ENCODE measurements at regions not wholly inside any gene's neighbourhood (a gene's known extent, or its start where the extent isn't known, plus 50 kb on each side); places are given as distances from the start of the nearest gene placed in this dataset.
A peak's percentile ranks its signal among the peaks of the same experiment; 100 is the strongest.

- Mint-ChIP-seq H3K27me3 (no peaks in the 10 kb centered on the region), H3K27ac (no peak overlapping the region), H3K4me3 (no peak overlapping the region), H3K9me3 (peaks cover 0 to 6% (median 4%) of the 10 kb centered on the region in 3 donors), H3K4me1 (no peaks in the 10 kb centered on the region), H3K36me3 (no peaks in the 10 kb centered on the region)
These were observed 159.4 kb downstream of the HS3ST3A1 start for GRCh38 chr17:13442361-13442760.

GRCh38 chr17:13441873-13442272 is 159.9 kb downstream of the HS3ST3A1 start:
- Mint-ChIP-seq H3K4me3 (no peak overlapping the region), H3K27ac (no peak overlapping the region), H3K36me3 (no peaks in the 10 kb centered on the region), H3K9me3 (peaks cover 0 to 6% (median 4%) of the 10 kb centered on the region in 3 donors), H3K4me1 (no peaks in the 10 kb centered on the region), H3K27me3 (no peaks in the 10 kb centered on the region)

- Mint-ChIP-seq H3K4me3 (no peak overlapping the region), H3K9me3 (peaks cover 2 to 10% (median 7%) of the 10 kb centered on the region in 3 donors), H3K27me3 (no peaks in the 10 kb centered on the region), H3K27ac (no peak overlapping the region), H3K4me1 (no peaks in the 10 kb centered on the region), H3K36me3 (no peaks in the 10 kb centered on the region)
These were observed 163.6 kb downstream of the HS3ST3A1 start for GRCh38 chr17:13437966-13438779.

GRCh38 chr17:13435230-13435629 is 166.5 kb downstream of the HS3ST3A1 start:
- Mint-ChIP-seq H3K27me3 (no peaks in the 10 kb centered on the region), H3K9me3 (peaks cover 2 to 10% (median 4%) of the 10 kb centered on the region in 3 donors), H3K36me3 (no peaks in the 10 kb centered on the region), H3K4me1 (no peaks in the 10 kb centered on the region), H3K4me3 (no peak overlapping the region), H3K27ac (no peak overlapping the region)

- Mint-ChIP-seq H3K27ac (no peak overlapping the region), H3K4me3 (no peak overlapping the region), H3K36me3 (no peaks in the 10 kb centered on the region), H3K27me3 (no peaks in the 10 kb centered on the region), H3K4me1 (no peaks in the 10 kb centered on the region), H3K9me3 (peaks cover 2 to 7% (median 4%) of the 10 kb centered on the region in 3 donors)
These were observed 172.5 kb downstream of the HS3ST3A1 start for GRCh38 chr17:13429201-13429600.

GRCh38 chr17:13428611-13429042 is 173.1 kb downstream of the HS3ST3A1 start:
- Mint-ChIP-seq H3K4me3 (no peak overlapping the region), H3K36me3 (no peaks in the 10 kb centered on the region), H3K27me3 (no peaks in the 10 kb centered on the region), H3K27ac (no peak overlapping the region), H3K9me3 (peaks cover 0 to 4% (median 3%) of the 10 kb centered on the region in 3 donors), H3K4me1 (no peaks in the 10 kb centered on the region)

GRCh38 chr17:13426991-13427390 is 174.7 kb downstream of the HS3ST3A1 start:
- H3K9me3 Mint-ChIP-seq, result peaks cover 0 to 2% (median 0%) of the 10 kb centered on the region in 3 donors
- no peaks in the 10 kb centered on the region for H3K27me3 Mint-ChIP-seq
- no peak overlapping the region for H3K4me3 Mint-ChIP-seq
- no peaks in the 10 kb centered on the region for H3K4me1 Mint-ChIP-seq
- H3K27ac Mint-ChIP-seq, result no peak overlapping the region
- H3K36me3 Mint-ChIP-seq, result no peaks in the 10 kb centered on the region

GRCh38 chr17:13425390-13425789 is 176.3 kb downstream of the HS3ST3A1 start:
- H3K9me3 Mint-ChIP-seq, result peaks cover 0 to 3% (median 2%) of the 10 kb centered on the region in 3 donors
- no peaks in the 10 kb centered on the region for H3K36me3 Mint-ChIP-seq
- H3K27ac Mint-ChIP-seq, result no peak overlapping the region
- no peaks in the 10 kb centered on the region for H3K27me3 Mint-ChIP-seq
- H3K4me1 Mint-ChIP-seq, result no peaks in the 10 kb centered on the region
- H3K4me3 Mint-ChIP-seq, result no peak overlapping the region

- no peak overlapping the region for H3K27ac Mint-ChIP-seq
- no peaks in the 10 kb centered on the region for H3K36me3 Mint-ChIP-seq
- peaks cover 0 to 3% (median 3%) of the 10 kb centered on the region in 3 donors for H3K9me3 Mint-ChIP-seq
- H3K27me3 Mint-ChIP-seq, result no peaks in the 10 kb centered on the region
- H3K4me3 Mint-ChIP-seq, result no peak overlapping the region
- no peaks in the 10 kb centered on the region for H3K4me1 Mint-ChIP-seq
These were observed 180.1 kb downstream of the HS3ST3A1 start for GRCh38 chr17:13421581-13422130.

GRCh38 chr17:13420878-13421277 is 180.9 kb downstream of the HS3ST3A1 start:
- H3K4me1 Mint-ChIP-seq, result no peaks in the 10 kb centered on the region
- H3K27ac Mint-ChIP-seq, result no peak overlapping the region
- H3K36me3 Mint-ChIP-seq, result no peaks in the 10 kb centered on the region
- H3K9me3 Mint-ChIP-seq, result peaks cover 0 to 4% (median 3%) of the 10 kb centered on the region in 3 donors
- H3K4me3 Mint-ChIP-seq, result no peak overlapping the region
- no peaks in the 10 kb centered on the region for H3K27me3 Mint-ChIP-seq

- no peak overlapping the region for H3K27ac Mint-ChIP-seq
- H3K9me3 Mint-ChIP-seq, result peaks cover 0 to 4% (median 3%) of the 10 kb centered on the region in 3 donors
- H3K36me3 Mint-ChIP-seq, result no peaks in the 10 kb centered on the region
- H3K27me3 Mint-ChIP-seq, result peaks cover 1% of the 10 kb centered on the region
- no peaks in the 10 kb centered on the region for H3K4me1 Mint-ChIP-seq
- no peak overlapping the region for H3K4me3 Mint-ChIP-seq
These were observed 181.3 kb downstream of the HS3ST3A1 start for GRCh38 chr17:13420418-13420826.

- Mint-ChIP-seq H3K27me3 (peaks cover 1% of the 10 kb centered on the region), H3K9me3 (peaks cover 0 to 6% (median 4%) of the 10 kb centered on the region in 3 donors), H3K27ac (no peak overlapping the region), H3K36me3 (no peaks in the 10 kb centered on the region), H3K4me1 (no peaks in the 10 kb centered on the region), H3K4me3 (no peak overlapping the region)
These were observed 182.1 kb downstream of the HS3ST3A1 start for GRCh38 chr17:13419676-13420075.

- Mint-ChIP-seq H3K27me3 (peaks cover 1% of the 10 kb centered on the region), H3K4me1 (no peaks in the 10 kb centered on the region), H3K27ac (no peak overlapping the region), H3K36me3 (no peaks in the 10 kb centered on the region), H3K9me3 (peaks cover 0 to 6% (median 4%) of the 10 kb centered on the region in 3 donors), H3K4me3 (no peak overlapping the region)
These were observed 182.8 kb downstream of the HS3ST3A1 start for GRCh38 chr17:13418891-13419290.

- no peaks in the 10 kb centered on the region for H3K4me1 Mint-ChIP-seq
- H3K27ac Mint-ChIP-seq, result no peak overlapping the region
- peak overlapping the region in 1 of 4 donors; percentile 41 for H3K4me3 Mint-ChIP-seq
- H3K27me3 Mint-ChIP-seq, result peaks cover 1% of the 10 kb centered on the region
- no peaks in the 10 kb centered on the region for H3K36me3 Mint-ChIP-seq
- H3K9me3 Mint-ChIP-seq, result peaks cover 0 to 8% (median 2%) of the 10 kb centered on the region in 3 donors
These were observed 184.3 kb downstream of the HS3ST3A1 start for GRCh38 chr17:13417381-13417950.

GRCh38 chr17:13416748-13417363 is 184.9 kb downstream of the HS3ST3A1 start:
- Mint-ChIP-seq H3K9me3 (peaks cover 0 to 8% (median 2%) of the 10 kb centered on the region in 3 donors), H3K4me3 (no peak overlapping the region), H3K4me1 (no peaks in the 10 kb centered on the region), H3K27me3 (peaks cover 1% of the 10 kb centered on the region), H3K27ac (no peak overlapping the region), H3K36me3 (no peaks in the 10 kb centered on the region)
